ENCODE measurements at regions not wholly inside any gene's neighbourhood (a gene's known extent, or its start where the extent isn't known, plus 50 kb on each side); places are given as distances from the start of the nearest gene placed in this dataset.

DNA sequence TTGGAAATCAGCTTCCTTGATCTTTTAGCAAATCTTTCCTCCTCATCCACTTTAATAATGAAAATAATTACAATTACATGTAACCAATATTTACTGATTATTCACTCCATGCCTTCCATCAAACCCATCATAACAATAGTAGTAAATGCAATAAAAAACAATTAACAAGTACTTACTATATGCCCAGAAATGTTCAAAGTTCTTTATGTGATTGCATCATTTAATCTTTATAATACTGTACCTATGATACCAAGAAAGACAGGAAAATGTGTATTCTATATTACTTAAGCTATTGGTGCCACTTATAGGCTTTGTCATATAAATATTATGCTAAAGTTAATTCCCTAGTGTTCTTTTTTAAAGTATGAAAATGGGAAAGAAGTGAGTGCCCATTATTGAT lies 210.2 kb upstream of the PKDCC start:
- H3K27ac Mint-ChIP-seq = no peak overlapping the region

DNA sequence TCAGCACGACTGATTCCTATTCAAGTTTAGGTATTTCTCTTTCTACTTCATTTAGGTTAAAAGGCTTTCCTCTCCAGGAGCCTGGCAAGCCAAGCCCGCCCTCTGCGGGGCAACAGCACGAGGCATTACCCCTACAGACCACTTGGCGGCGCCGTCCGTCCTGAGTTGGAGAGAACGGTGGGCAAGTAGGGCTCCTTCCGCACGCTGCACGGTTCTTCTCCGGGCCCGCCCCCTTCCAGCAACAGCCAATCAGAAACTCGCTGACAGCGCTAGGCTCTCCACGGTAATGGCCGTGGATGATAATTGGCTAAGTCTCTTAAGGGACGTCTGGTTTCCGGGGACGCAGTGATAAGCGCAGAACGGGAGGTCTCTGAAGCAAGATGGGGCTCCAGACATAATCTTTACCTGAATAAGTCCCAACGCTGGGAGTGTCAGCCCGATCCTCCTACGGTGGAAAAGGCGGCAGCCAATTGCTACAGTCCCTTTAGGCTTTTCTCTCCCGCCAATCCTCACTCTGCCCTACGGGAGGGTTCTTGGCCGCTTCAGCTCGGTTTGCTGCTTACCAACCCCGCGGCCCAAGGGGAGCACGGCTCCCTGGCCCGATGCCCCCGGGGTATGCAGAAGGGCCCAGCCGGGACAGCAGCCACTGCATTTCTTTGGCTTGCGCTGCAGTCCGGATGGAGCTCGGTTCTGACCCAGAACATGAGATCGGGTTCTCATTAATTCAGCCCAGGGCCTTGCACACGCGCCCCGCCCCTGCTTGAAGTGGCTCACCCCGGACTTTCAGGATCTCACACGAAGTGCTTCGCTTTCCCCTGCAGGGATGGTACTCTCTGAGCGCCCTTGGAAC lies 206.9 kb upstream of the PKDCC start:
- Mint-ChIP-seq H3K27me3 (ENCODE audit: low read depth in 3 of 3) (peaks cover 12 to 51% (median 30%) of the 10 kb centered on the region in 3 donors), H3K27ac (peak overlapping the region in 5 of 7 donors; percentile 6 to 46 (median 33))
- TF ChIP-seq CTCF (IDR thresholded peaks at IDR 0.05) = peak; percentile 91

More for the DNA sequence above, 210.2 kb upstream of the PKDCC start:
- peaks cover 0 to 11% (median 2%) of the 10 kb centered on the region in 7 donors for H3K9me3 Mint-ChIP-seq
- no peak for DNase-seq
- Histone ChIP-seq H3K27ac (ENCODE audit: low read depth in 1 of 2, low read length in 2 of 2) (no peak overlapping the region), H3K4me1 (ENCODE audit: control insufficient read depth in 1 of 2, insufficient read depth in 2 of 2, low read length in 2 of 2) (peaks cover 14% of the 10 kb centered on the region in 2 donors), H3K36me3 (replicated peaks in 1 of 2; ENCODE audit: control insufficient read depth in 1 of 2, insufficient read depth in 2 of 2, low read length in 2 of 2) (no peaks in the 10 kb centered on the region), H3K79me2 (ENCODE audit: insufficient read depth, low read length) (no peaks in the 10 kb centered on the region), H3K9me3 (replicated peaks in 1 of 2; ENCODE audit: control insufficient read depth in 1 of 2, insufficient read depth in 1 of 2, low read length in 2 of 2) (no peaks in the 10 kb centered on the region), H4K20me1 (ENCODE audit: insufficient read depth, low read length) (no peaks in the 10 kb centered on the region), H3K27me3 (ENCODE audit: control insufficient read depth in 2 of 2, insufficient read depth in 2 of 2, low read length in 2 of 2) (peaks cover 0 to 16% of the 10 kb centered on the region in 2 donors), H3K4me2 (replicated peaks; ENCODE audit: extremely low read depth, low read length, poor library complexity, severe bottlenecking) (no peak overlapping the region), H2AFZ (ENCODE audit: insufficient read depth, low read depth, low read length, poor library complexity, severe bottlenecking) (no peak overlapping the region), H3K4me3 (replicated peaks in 1 of 3; ENCODE audit: low read depth in 2 of 3, low read length in 3 of 3) (no peak overlapping the region), H3K9ac (ENCODE audit: insufficient read depth, low read length, poor library complexity, severe bottlenecking) (no peak overlapping the region)
- peaks cover 5 to 31% (median 14%) of the 10 kb centered on the region in 3 donors for H3K27me3 Mint-ChIP-seq (ENCODE audit: low read depth in 3 of 3)
- no peak for TF ChIP-seq CTCF (IDR thresholded peaks at IDR 0.05)
- intact Hi-C loops (cut with micrococcal nuclease) = no loop called here
- H3K4me1 Mint-ChIP-seq = peaks cover 14% of the 10 kb centered on the region
- H3K36me3 Mint-ChIP-seq = no peaks in the 10 kb centered on the region
- H3K4me3 Mint-ChIP-seq = no peak overlapping the region

More for the DNA sequence above, 206.9 kb upstream of the PKDCC start:
- peaks cover 13% of the 10 kb centered on the region for H3K4me1 Mint-ChIP-seq
- H3K4me3 Mint-ChIP-seq = peak overlapping the region; percentile 86 to 96
- Histone ChIP-seq H3K27ac (ENCODE audit: low read depth in 1 of 2, low read length in 2 of 2) (peak overlapping the region in 1 of 2 donors; percentile 30), H3K9ac (ENCODE audit: insufficient read depth, low read length, poor library complexity, severe bottlenecking) (peak overlapping the region; percentile 57), H3K4me3 (replicated peaks in 1 of 3; ENCODE audit: low read depth in 2 of 3, low read length in 3 of 3) (peak overlapping the region; percentile 54 to 81 (median 58)), H4K20me1 (ENCODE audit: insufficient read depth, low read length) (no peaks in the 10 kb centered on the region), H3K4me1 (ENCODE audit: control insufficient read depth in 1 of 2, insufficient read depth in 2 of 2, low read length in 2 of 2) (peaks cover 14% of the 10 kb centered on the region in 2 donors), H2AFZ (ENCODE audit: insufficient read depth, low read depth, low read length, poor library complexity, severe bottlenecking) (peak overlapping the region; percentile 96), H3K36me3 (replicated peaks in 1 of 2; ENCODE audit: control insufficient read depth in 1 of 2, insufficient read depth in 2 of 2, low read length in 2 of 2) (no peaks in the 10 kb centered on the region), H3K27me3 (ENCODE audit: control insufficient read depth in 2 of 2, insufficient read depth in 2 of 2, low read length in 2 of 2) (peaks cover 2 to 30% of the 10 kb centered on the region in 2 donors), H3K79me2 (ENCODE audit: insufficient read depth, low read length) (no peaks in the 10 kb centered on the region), H3K9me3 (replicated peaks in 1 of 2; ENCODE audit: control insufficient read depth in 1 of 2, insufficient read depth in 1 of 2, low read length in 2 of 2) (no peaks in the 10 kb centered on the region), H3K4me2 (replicated peaks; ENCODE audit: extremely low read depth, low read length, poor library complexity, severe bottlenecking) (peak overlapping the region; percentile 89)
- WGBS (ENCODE audit: insufficient coverage) = 1% methylated on average over 34 of the region's 48 CpGs
- intact Hi-C loops (cut with micrococcal nuclease) = no loop called here
- peaks cover 0 to 11% (median 2%) of the 10 kb centered on the region in 7 donors for H3K9me3 Mint-ChIP-seq
- peak; percentile 83 to 88 (median 85) for DNase-seq
- no peaks in the 10 kb centered on the region for H3K36me3 Mint-ChIP-seq
